ENCODE measurements at regions not wholly inside any gene's neighbourhood (a gene's known extent, or its start where the extent isn't known, plus 50 kb on each side); places are given as distances from the start of the nearest gene placed in this dataset.
A peak's percentile ranks its signal among the peaks of the same experiment; 100 is the strongest.

DNA sequence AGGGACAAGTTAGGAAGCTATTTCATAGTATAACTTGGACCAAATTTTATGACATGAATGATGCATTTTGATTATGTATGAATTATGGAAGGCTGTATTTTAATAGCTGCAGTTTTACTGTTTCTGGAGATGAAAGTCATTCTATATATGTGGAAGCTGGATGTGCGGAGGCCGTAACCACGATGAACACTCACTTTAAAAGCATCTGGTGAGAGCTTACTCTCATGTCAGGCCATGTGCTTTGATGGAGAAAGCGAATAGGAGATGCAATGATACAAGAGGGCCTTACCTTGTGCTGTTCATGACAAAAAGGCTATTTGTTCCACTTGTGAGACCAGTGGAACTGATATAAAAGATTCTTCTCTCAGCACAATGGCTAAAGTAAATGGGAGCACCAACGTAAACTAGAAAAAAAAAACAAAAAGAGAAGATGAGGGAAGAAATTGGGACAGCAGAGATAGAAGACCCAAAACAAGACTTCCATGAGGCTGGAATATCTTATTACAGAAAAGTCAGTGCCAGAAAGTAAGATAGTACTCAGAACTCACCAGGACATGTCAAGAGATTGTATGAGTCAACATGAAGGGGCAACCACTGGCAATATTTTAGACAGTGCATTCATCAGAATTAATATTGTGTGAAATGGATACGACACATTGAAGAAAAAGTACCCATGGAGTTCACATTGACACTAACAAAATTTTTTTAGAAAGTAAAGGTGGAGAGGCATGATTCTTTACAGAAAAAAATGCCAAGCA lies 63.3 kb upstream of the GAB1 start:
- ChIA-PET CTCF (no interaction called here), POLR2A (no interaction called here)
- Histone ChIP-seq H4K20me1 (ENCODE audit: insufficient read depth) (no peaks in the 10 kb centered on the region), H3K9me2 (no peaks in the 10 kb centered on the region), H3K4me1 (ENCODE audit: control insufficient read depth in 1 of 2, insufficient read depth in 2 of 2, low read depth in 1 of 2, low read length in 1 of 2) (no peaks in the 10 kb centered on the region), H3K27ac (ENCODE audit: low read depth in 2 of 2, low read length in 1 of 2) (no peak overlapping the region), H3K9me3 (no peaks in the 10 kb centered on the region), H3F3A (replicated peaks; ENCODE audit: insufficient read depth) (no peaks in the 10 kb centered on the region), H2AFZ (ENCODE audit: low read depth) (no peak overlapping the region), H3K9ac (no peak overlapping the region), H3K36me3 (replicated peaks in 1 of 2; ENCODE audit: control insufficient read depth in 1 of 2, insufficient read depth in 2 of 2, low read length in 1 of 2) (no peaks in the 10 kb centered on the region), H3K27me3 (ENCODE audit: insufficient read depth) (no peaks in the 10 kb centered on the region), H3K4me2 (no peak overlapping the region), H3K4me3 (ENCODE audit: low read depth in 2 of 2, low read length in 1 of 2) (no peak overlapping the region), H3K79me2 (ENCODE audit: insufficient read depth) (no peaks in the 10 kb centered on the region)
- peak; percentile 27; the same call in 1 of the 2 replicates for TF ChIP-seq PBX3 (IDR thresholded peaks at IDR 0.05)
- no peak for TF ChIP-seq EP300 (IDR thresholded peaks at IDR 0.05; ENCODE audit: borderline replicate concordance in 1 of 2, low read depth in 1 of 2, low read length in 1 of 2)
- 92% methylated on average over 6 of the region's 6 CpGs for WGBS (ENCODE audit: low lambda C conversion rate)
- no peak for DNase-seq

DNA sequence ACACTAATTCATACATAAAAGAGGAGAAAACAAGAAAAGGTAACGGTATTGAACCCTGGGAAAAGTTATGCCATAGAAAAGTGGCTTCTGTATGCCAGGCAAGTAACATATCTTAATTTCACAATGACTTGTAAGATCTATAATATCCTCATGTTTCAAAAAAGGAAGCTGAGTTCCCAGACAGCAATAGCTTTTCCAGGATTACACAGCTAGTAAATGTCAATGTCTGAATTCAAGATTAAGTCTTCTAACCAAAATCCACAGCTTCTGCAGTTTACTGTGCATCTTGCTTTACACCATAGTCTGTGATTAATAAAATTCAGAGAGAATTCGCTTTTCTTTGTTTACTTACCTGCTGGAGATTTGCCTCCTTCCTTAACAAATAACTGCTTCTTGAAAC lies 55.8 kb upstream of the GAB1 start:
- ChIA-PET CTCF (no interaction called here), POLR2A (no interaction called here)
- H3K27me3 ChIP-seq (ENCODE audit: insufficient read depth) = no peaks in the 10 kb centered on the region
- H3K79me2 ChIP-seq (ENCODE audit: insufficient read depth) = no peaks in the 10 kb centered on the region
- H3K9me2 ChIP-seq = no peaks in the 10 kb centered on the region
- H3K9me3 ChIP-seq = no peaks in the 10 kb centered on the region
- no peak overlapping the region for H3K4me2 ChIP-seq
- no peak for DNase-seq
- TF ChIP-seq SIN3A (IDR thresholded peaks at IDR 0.05; ENCODE audit: borderline replicate concordance, low read depth, low read length) = no peak
- no peak for TF ChIP-seq EZH2phosphoT487 (IDR thresholded peaks at IDR 0.05; ENCODE audit: borderline replicate concordance, low read depth)
- no peak for TF ChIP-seq RFX5 (IDR thresholded peaks at IDR 0.05; ENCODE audit: low read length)
- TF ChIP-seq MEF2A (IDR thresholded peaks at IDR 0.05; ENCODE audit: borderline replicate concordance, low read depth) = no peak
- no peak for TF ChIP-seq NRF1 (IDR thresholded peaks at IDR 0.05; ENCODE audit: low read depth, low read length)
- TF ChIP-seq POLR2AphosphoS5 (IDR thresholded peaks at IDR 0.05; ENCODE audit: low read depth, low read length) = no peak
- TF ChIP-seq MXI1 (IDR thresholded peaks at IDR 0.05; ENCODE audit: low read depth, low read length) = no peak
- TF ChIP-seq GABPA (IDR thresholded peaks at IDR 0.05; ENCODE audit: low read depth) = no peak
- TF ChIP-seq NFIC (IDR thresholded peaks at IDR 0.05; ENCODE audit: borderline replicate concordance) = no peak
- no peak for TF ChIP-seq SMC3 (IDR thresholded peaks at IDR 0.05; ENCODE audit: low read depth, low read length)
- TF ChIP-seq, protein P1, sequence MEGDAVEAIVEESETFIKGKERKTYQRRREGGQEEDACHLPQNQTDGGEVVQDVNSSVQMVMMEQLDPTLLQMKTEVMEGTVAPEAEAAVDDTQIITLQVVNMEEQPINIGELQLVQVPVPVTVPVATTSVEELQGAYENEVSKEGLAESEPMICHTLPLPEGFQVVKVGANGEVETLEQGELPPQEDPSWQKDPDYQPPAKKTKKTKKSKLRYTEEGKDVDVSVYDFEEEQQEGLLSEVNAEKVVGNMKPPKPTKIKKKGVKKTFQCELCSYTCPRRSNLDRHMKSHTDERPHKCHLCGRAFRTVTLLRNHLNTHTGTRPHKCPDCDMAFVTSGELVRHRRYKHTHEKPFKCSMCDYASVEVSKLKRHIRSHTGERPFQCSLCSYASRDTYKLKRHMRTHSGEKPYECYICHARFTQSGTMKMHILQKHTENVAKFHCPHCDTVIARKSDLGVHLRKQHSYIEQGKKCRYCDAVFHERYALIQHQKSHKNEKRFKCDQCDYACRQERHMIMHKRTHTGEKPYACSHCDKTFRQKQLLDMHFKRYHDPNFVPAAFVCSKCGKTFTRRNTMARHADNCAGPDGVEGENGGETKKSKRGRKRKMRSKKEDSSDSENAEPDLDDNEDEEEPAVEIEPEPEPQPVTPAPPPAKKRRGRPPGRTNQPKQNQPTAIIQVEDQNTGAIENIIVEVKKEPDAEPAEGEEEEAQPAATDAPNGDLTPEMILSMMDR (IDR thresholded peaks at IDR 0.05) = no peak
- no peak for TF ChIP-seq TAF1 (IDR thresholded peaks at IDR 0.05; ENCODE audit: borderline replicate concordance, low read depth, low read length)
- TF ChIP-seq RAD21 (IDR thresholded peaks at IDR 0.05; ENCODE audit: low read length) = no peak
- TF ChIP-seq TEAD4 (IDR thresholded peaks at IDR 0.05; ENCODE audit: borderline replicate concordance, insufficient read depth) = no peak
- TF ChIP-seq RCOR1 (IDR thresholded peaks at IDR 0.05; ENCODE audit: low read length) = no peak
- no peak for TF ChIP-seq PBX3 (IDR thresholded peaks at IDR 0.05)
- no peak for TF ChIP-seq FOSL2 (IDR thresholded peaks at IDR 0.05; ENCODE audit: borderline replicate concordance, low read depth)
- TF ChIP-seq, protein P2, sequence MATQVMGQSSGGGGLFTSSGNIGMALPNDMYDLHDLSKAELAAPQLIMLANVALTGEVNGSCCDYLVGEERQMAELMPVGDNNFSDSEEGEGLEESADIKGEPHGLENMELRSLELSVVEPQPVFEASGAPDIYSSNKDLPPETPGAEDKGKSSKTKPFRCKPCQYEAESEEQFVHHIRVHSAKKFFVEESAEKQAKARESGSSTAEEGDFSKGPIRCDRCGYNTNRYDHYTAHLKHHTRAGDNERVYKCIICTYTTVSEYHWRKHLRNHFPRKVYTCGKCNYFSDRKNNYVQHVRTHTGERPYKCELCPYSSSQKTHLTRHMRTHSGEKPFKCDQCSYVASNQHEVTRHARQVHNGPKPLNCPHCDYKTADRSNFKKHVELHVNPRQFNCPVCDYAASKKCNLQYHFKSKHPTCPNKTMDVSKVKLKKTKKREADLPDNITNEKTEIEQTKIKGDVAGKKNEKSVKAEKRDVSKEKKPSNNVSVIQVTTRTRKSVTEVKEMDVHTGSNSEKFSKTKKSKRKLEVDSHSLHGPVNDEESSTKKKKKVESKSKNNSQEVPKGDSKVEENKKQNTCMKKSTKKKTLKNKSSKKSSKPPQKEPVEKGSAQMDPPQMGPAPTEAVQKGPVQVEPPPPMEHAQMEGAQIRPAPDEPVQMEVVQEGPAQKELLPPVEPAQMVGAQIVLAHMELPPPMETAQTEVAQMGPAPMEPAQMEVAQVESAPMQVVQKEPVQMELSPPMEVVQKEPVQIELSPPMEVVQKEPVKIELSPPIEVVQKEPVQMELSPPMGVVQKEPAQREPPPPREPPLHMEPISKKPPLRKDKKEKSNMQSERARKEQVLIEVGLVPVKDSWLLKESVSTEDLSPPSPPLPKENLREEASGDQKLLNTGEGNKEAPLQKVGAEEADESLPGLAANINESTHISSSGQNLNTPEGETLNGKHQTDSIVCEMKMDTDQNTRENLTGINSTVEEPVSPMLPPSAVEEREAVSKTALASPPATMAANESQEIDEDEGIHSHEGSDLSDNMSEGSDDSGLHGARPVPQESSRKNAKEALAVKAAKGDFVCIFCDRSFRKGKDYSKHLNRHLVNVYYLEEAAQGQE (IDR thresholded peaks at IDR 0.05; ENCODE audit: low read depth, low read length) = no peak
- H4K20me1 ChIP-seq (ENCODE audit: insufficient read depth) = no peaks in the 10 kb centered on the region
- H2AFZ ChIP-seq (ENCODE audit: low read depth) = no peak overlapping the region
- no peak overlapping the region for H3K4me3 ChIP-seq (ENCODE audit: low read depth in 2 of 2, low read length in 1 of 2)
- H3K36me3 ChIP-seq (replicated peaks in 1 of 2; ENCODE audit: control insufficient read depth in 1 of 2, insufficient read depth in 2 of 2, low read length in 1 of 2) = no peaks in the 10 kb centered on the region
- WGBS (ENCODE audit: low lambda C conversion rate) = 89% methylated on average over 2 of the region's 2 CpGs
- H3K9ac ChIP-seq = no peak overlapping the region
- H3F3A ChIP-seq (replicated peaks; ENCODE audit: insufficient read depth) = no peaks in the 10 kb centered on the region
- H3K4me1 ChIP-seq (ENCODE audit: control insufficient read depth in 1 of 2, insufficient read depth in 2 of 2, low read depth in 1 of 2, low read length in 1 of 2) = peaks cover 2 to 4% of the 10 kb centered on the region in 2 experiments; a peak in 3 of 4 replicates
- no peak overlapping the region for H3K27ac ChIP-seq (ENCODE audit: low read depth in 2 of 2, low read length in 1 of 2)

All from SK-N-SH (cell line).